ENCODE measurements at regions not wholly inside any gene's neighbourhood (a gene's known extent, or its start where the extent isn't known, plus 50 kb on each side); places are given as distances from the start of the nearest gene placed in this dataset.

DNA sequence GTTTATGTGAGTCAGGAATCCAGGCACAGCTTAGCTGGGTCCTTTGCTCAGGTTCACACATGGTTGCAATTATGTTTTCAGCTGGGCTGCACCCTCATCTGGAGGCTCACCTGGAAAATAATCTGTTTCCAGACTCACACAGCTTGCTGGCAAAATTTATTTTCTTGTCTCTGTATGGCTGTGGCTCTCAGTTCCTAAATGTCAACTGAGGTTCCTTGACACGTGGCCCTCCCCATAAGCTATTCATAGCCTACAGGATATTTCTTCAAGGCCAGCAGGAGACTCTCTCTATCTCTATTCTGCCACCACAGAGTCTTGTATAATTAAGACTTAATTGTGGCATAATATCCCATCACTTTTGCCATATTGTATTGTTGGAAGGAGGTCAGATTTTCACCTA is 732.0 kb downstream of the CDH18 start:
- no peaks in the 10 kb centered on the region for H3K79me2 ChIP-seq (replicated peaks; ENCODE audit: insufficient read depth)
- no peak for DNase-seq (ENCODE audit: low spot score)
- no peaks in the 10 kb centered on the region for H4K20me1 ChIP-seq (replicated peaks; ENCODE audit: insufficient read depth)
- ATAC-seq = no peak
- Mint-ChIP-seq H3K4me1 (no peaks in the 10 kb centered on the region), H3K27ac (no peak overlapping the region), H3K27me3 (ENCODE audit: insufficient read depth, low read depth, poor library complexity) (peaks cover 2% of the 10 kb centered on the region), H3K36me3 (ENCODE audit: low read depth) (no peaks in the 10 kb centered on the region), H3K4me3 (no peak overlapping the region), H3K9me3 (0 out of 3 replicates have a peak, but pooled peaks cover 6% of the 10 kb centered on the region)
- no peaks in the 10 kb centered on the region for H3F3A ChIP-seq (replicated peaks; ENCODE audit: low read depth)
- 0 out of 2 replicates have a peak, but pooled peaks cover 11% of the 10 kb centered on the region for H3K9me2 ChIP-seq (ENCODE audit: insufficient read depth)
- H2AFZ ChIP-seq = no peak overlapping the region
- H3K27ac ChIP-seq (ENCODE audit: low read depth) = no peak overlapping the region
- no peaks in the 10 kb centered on the region for H3K4me1 ChIP-seq (ENCODE audit: insufficient read depth)
- no peak overlapping the region for H3K4me3 ChIP-seq
- no peaks in the 10 kb centered on the region for H3K27me3 ChIP-seq (ENCODE audit: insufficient read depth)
- TF ChIP-seq, protein P1, sequence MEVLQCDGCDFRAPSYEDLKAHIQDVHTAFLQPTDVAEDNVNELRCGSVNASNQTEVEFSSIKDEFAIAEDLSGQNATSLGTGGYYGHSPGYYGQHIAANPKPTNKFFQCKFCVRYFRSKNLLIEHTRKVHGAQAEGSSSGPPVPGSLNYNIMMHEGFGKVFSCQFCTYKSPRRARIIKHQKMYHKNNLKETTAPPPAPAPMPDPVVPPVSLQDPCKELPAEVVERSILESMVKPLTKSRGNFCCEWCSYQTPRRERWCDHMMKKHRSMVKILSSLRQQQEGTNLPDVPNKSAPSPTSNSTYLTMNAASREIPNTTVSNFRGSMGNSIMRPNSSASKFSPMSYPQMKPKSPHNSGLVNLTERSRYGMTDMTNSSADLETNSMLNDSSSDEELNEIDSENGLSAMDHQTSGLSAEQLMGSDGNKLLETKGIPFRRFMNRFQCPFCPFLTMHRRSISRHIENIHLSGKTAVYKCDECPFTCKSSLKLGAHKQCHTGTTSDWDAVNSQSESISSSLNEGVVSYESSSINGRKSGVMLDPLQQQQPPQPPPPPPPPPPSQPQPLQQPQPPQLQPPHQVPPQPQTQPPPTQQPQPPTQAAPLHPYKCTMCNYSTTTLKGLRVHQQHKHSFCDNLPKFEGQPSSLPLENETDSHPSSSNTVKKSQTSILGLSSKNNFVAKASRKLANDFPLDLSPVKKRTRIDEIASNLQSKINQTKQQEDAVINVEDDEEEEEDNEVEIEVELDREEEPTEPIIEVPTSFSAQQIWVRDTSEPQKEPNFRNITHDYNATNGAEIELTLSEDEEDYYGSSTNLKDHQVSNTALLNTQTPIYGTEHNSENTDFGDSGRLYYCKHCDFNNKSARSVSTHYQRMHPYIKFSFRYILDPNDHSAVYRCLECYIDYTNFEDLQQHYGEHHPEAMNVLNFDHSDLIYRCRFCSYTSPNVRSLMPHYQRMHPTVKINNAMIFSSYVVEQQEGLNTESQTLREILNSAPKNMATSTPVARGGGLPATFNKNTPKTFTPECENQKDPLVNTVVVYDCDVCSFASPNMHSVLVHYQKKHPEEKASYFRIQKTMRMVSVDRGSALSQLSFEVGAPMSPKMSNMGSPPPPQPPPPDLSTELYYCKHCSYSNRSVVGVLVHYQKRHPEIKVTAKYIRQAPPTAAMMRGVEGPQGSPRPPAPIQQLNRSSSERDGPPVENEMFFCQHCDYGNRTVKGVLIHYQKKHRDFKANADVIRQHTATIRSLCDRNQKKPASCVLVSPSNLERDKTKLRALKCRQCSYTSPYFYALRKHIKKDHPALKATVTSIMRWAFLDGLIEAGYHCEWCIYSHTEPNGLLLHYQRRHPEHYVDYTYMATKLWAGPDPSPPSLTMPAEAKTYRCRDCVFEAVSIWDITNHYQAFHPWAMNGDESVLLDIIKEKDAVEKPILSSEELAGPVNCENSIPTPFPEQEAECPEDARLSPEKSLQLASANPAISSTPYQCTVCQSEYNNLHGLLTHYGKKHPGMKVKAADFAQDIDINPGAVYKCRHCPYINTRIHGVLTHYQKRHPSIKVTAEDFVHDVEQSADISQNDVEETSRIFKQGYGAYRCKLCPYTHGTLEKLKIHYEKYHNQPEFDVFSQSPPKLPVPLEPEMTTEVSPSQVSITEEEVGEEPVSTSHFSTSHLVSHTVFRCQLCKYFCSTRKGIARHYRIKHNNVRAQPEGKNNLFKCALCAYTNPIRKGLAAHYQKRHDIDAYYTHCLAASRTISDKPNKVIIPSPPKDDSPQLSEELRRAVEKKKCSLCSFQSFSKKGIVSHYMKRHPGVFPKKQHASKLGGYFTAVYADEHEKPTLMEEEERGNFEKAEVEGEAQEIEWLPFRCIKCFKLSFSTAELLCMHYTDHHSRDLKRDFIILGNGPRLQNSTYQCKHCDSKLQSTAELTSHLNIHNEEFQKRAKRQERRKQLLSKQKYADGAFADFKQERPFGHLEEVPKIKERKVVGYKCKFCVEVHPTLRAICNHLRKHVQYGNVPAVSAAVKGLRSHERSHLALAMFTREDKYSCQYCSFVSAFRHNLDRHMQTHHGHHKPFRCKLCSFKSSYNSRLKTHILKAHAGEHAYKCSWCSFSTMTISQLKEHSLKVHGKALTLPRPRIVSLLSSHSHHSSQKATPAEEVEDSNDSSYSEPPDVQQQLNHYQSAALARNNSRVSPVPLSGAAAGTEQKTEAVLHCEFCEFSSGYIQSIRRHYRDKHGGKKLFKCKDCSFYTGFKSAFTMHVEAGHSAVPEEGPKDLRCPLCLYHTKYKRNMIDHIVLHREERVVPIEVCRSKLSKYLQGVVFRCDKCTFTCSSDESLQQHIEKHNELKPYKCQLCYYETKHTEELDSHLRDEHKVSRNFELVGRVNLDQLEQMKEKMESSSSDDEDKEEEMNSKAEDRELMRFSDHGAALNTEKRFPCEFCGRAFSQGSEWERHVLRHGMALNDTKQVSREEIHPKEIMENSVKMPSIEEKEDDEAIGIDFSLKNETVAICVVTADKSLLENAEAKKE (CRISPR knock-in tag; IDR thresholded peaks at IDR 0.05) = no peak
- TF ChIP-seq ZNF331 (CRISPR knock-in tag; IDR thresholded peaks at IDR 0.05; ENCODE audit: low read depth) = no peak
- TF ChIP-seq, protein P2, sequence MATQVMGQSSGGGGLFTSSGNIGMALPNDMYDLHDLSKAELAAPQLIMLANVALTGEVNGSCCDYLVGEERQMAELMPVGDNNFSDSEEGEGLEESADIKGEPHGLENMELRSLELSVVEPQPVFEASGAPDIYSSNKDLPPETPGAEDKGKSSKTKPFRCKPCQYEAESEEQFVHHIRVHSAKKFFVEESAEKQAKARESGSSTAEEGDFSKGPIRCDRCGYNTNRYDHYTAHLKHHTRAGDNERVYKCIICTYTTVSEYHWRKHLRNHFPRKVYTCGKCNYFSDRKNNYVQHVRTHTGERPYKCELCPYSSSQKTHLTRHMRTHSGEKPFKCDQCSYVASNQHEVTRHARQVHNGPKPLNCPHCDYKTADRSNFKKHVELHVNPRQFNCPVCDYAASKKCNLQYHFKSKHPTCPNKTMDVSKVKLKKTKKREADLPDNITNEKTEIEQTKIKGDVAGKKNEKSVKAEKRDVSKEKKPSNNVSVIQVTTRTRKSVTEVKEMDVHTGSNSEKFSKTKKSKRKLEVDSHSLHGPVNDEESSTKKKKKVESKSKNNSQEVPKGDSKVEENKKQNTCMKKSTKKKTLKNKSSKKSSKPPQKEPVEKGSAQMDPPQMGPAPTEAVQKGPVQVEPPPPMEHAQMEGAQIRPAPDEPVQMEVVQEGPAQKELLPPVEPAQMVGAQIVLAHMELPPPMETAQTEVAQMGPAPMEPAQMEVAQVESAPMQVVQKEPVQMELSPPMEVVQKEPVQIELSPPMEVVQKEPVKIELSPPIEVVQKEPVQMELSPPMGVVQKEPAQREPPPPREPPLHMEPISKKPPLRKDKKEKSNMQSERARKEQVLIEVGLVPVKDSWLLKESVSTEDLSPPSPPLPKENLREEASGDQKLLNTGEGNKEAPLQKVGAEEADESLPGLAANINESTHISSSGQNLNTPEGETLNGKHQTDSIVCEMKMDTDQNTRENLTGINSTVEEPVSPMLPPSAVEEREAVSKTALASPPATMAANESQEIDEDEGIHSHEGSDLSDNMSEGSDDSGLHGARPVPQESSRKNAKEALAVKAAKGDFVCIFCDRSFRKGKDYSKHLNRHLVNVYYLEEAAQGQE (IDR thresholded peaks at IDR 0.05; ENCODE audit: unreplicated experiment) = no peak
- no peak for TF ChIP-seq JUNB (IDR thresholded peaks at IDR 0.05; ENCODE audit: unreplicated experiment)
- TF ChIP-seq, protein P3, sequence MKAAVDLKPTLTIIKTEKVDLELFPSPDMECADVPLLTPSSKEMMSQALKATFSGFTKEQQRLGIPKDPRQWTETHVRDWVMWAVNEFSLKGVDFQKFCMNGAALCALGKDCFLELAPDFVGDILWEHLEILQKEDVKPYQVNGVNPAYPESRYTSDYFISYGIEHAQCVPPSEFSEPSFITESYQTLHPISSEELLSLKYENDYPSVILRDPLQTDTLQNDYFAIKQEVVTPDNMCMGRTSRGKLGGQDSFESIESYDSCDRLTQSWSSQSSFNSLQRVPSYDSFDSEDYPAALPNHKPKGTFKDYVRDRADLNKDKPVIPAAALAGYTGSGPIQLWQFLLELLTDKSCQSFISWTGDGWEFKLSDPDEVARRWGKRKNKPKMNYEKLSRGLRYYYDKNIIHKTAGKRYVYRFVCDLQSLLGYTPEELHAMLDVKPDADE (IDR thresholded peaks at IDR 0.05) = no peak
- TF ChIP-seq ZNF114 (CRISPR knock-in tag; IDR thresholded peaks at IDR 0.05) = no peak
- TF ChIP-seq CREB1 (CRISPR knock-in tag; IDR thresholded peaks at IDR 0.05; ENCODE audit: low read depth) = no peak
- no peak for TF ChIP-seq NANOG (IDR thresholded peaks at IDR 0.05; ENCODE audit: borderline replicate concordance)
- no peak for TF ChIP-seq STAT1 (IDR thresholded peaks at IDR 0.05; ENCODE audit: unreplicated experiment)
- TF ChIP-seq, protein P4, sequence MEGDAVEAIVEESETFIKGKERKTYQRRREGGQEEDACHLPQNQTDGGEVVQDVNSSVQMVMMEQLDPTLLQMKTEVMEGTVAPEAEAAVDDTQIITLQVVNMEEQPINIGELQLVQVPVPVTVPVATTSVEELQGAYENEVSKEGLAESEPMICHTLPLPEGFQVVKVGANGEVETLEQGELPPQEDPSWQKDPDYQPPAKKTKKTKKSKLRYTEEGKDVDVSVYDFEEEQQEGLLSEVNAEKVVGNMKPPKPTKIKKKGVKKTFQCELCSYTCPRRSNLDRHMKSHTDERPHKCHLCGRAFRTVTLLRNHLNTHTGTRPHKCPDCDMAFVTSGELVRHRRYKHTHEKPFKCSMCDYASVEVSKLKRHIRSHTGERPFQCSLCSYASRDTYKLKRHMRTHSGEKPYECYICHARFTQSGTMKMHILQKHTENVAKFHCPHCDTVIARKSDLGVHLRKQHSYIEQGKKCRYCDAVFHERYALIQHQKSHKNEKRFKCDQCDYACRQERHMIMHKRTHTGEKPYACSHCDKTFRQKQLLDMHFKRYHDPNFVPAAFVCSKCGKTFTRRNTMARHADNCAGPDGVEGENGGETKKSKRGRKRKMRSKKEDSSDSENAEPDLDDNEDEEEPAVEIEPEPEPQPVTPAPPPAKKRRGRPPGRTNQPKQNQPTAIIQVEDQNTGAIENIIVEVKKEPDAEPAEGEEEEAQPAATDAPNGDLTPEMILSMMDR (conservative IDR thresholded peaks at IDR 0.05; ENCODE audit: low read depth in 2 of 2) = no peak
- no peak for TF ChIP-seq EZH2phosphoT487 (IDR thresholded peaks at IDR 0.05; ENCODE audit: unreplicated experiment)
- no peak for TF ChIP-seq EZH2 (IDR thresholded peaks at IDR 0.05; ENCODE audit: low read depth, unreplicated experiment)
- no peak for TF ChIP-seq POLR2AphosphoS5 (IDR thresholded peaks at IDR 0.05; ENCODE audit: low read depth)
- no peak overlapping the region for H3K4me2 ChIP-seq
- no peaks in the 10 kb centered on the region for H3K36me3 ChIP-seq (ENCODE audit: insufficient read depth)
